NK-92 (cell line): ENCODE measurements at regions not wholly inside any gene's neighbourhood (a gene's known extent, or its start where the extent isn't known, plus 50 kb on each side); places are given as distances from the start of the nearest gene placed in this dataset.

Source experiments
- DNase-seq: peaks from one replicate; lab custom pipeline; 2025; ENCODE audit not compliant: unreplicated experiment; lab: John Stamatoyannopoulos, UW

GRCh38 chr22:48564995-48565394 lies 1262.7 kb downstream of the BRD1 start:
- DNase-seq = no peak

GRCh38 chr22:48563966-48564330 lies 1263.7 kb downstream of the BRD1 start:
- no peak for DNase-seq

- no peak for DNase-seq
These were observed 1264.3 kb downstream of the BRD1 start for GRCh38 chr22:48563118-48563965.

- DNase-seq = no peak
These were observed 1266.0 kb downstream of the BRD1 start for GRCh38 chr22:48561676-48562075.

- DNase-seq = no peak
These were observed 1266.8 kb downstream of the BRD1 start for GRCh38 chr22:48560836-48561235.

GRCh38 chr22:48560389-48560751 lies 1267.3 kb downstream of the BRD1 start:
- no peak for DNase-seq

- no peak for DNase-seq
These were observed 1267.9 kb downstream of the BRD1 start for GRCh38 chr22:48559647-48560388.

- DNase-seq = no peak
These were observed 1268.9 kb downstream of the BRD1 start for GRCh38 chr22:48558606-48559402.

GRCh38 chr22:48558016-48558415 lies 1269.7 kb downstream of the BRD1 start:
- no peak for DNase-seq

GRCh38 chr22:48557473-48557872 lies 1270.2 kb downstream of the BRD1 start:
- DNase-seq = no peak

- no peak for DNase-seq
These were observed 1270.9 kb downstream of the BRD1 start for GRCh38 chr22:48556751-48557150.

GRCh38 chr22:48556222-48556621 lies 1271.5 kb downstream of the BRD1 start:
- DNase-seq = no peak

GRCh38 chr22:48555606-48556005 lies 1272.1 kb downstream of the BRD1 start:
- DNase-seq = no peak

GRCh38 chr22:48554893-48555572 lies 1272.6 kb downstream of the BRD1 start:
- DNase-seq = no peak

GRCh38 chr22:48553694-48554308 lies 1273.9 kb downstream of the BRD1 start:
- no peak for DNase-seq

- DNase-seq = no peak
These were observed 1274.6 kb downstream of the BRD1 start for GRCh38 chr22:48553119-48553518.

- no peak for DNase-seq
These were observed 1275.9 kb downstream of the BRD1 start for GRCh38 chr22:48551716-48552268.

GRCh38 chr22:48551061-48551460 lies 1276.6 kb downstream of the BRD1 start:
- DNase-seq = no peak

GRCh38 chr22:48548391-48548790 lies 1279.3 kb downstream of the BRD1 start:
- DNase-seq = no peak

- DNase-seq = no peak
These were observed 1279.7 kb downstream of the BRD1 start for GRCh38 chr22:48547971-48548370.
